Endothelial cell of umbilical vein (primary cell): ENCODE measurements at regions not wholly inside any gene's neighbourhood (a gene's known extent, or its start where the extent isn't known, plus 50 kb on each side); places are given as distances from the start of the nearest gene placed in this dataset.
"Not testable (repeated sequence)": the region's sequence is repeated elsewhere in the genome, so short reads cannot be mapped to it uniquely, and the experiment has no call there.

ENCODE experiments used
- EZH2 ChIP-seq: IDR thresholded peaks from 2 replicates; pipeline ENCODE4 v1.6.1; 2012; ENCODE audit warnings: borderline replicate concordance, low read depth, mild to moderate bottlenecking, moderate library complexity, low read length, inconsistent platforms; ENCODE audit not compliant: severe bottlenecking
- JUN ChIP-seq: IDR thresholded peaks from 2 replicates; pipeline ENCODE4 v1.6.1; 2011; ENCODE audit warnings: borderline replicate concordance, low read depth; ENCODE audit not compliant: insufficient read length, insufficient read depth
- MYC ChIP-seq: IDR thresholded peaks from one replicate; pipeline ENCODE4 v1.6.1; 2011; ENCODE audit warnings: mild to moderate bottlenecking, low read depth, low read length
- POLR2A ChIP-seq: IDR thresholded peaks from 2 replicates; pipeline ENCODE4 v1.6.1; 2012; ENCODE audit warnings: low read depth, mild to moderate bottlenecking, control low read depth, low read length
- POLR2AphosphoS5 ChIP-seq: IDR thresholded peaks from 2 replicates; pipeline ENCODE4 v1.6.1; 2012; ENCODE audit warnings: low read depth, mild to moderate bottlenecking, control low read depth, low read length, moderate library complexity; ENCODE audit not compliant: insufficient read depth
- TF ChIP-seq, protein P1 (sequence below), 2 donors: IDR thresholded peaks; 1 replicate in 1 of 2; 2 replicates in 1 of 2; pipeline ENCODE4 v1.5.1; 2011; ENCODE audit warnings: low read length in 2 of 2, mild to moderate bottlenecking in 2 of 2, moderate library complexity in 2 of 2, control low read depth in 1 of 2, inconsistent platforms in 1 of 2, low read depth in 1 of 2; ENCODE audit not compliant: insufficient read depth in 1 of 2; ENCODE audit errors: extremely low read depth in 1 of 2
- TF ChIP-seq, protein P2 (sequence below): IDR thresholded peaks from 2 replicates; pipeline ENCODE4 v1.6.1; 2011; ENCODE audit not compliant: insufficient read depth, insufficient read length

DNA sequence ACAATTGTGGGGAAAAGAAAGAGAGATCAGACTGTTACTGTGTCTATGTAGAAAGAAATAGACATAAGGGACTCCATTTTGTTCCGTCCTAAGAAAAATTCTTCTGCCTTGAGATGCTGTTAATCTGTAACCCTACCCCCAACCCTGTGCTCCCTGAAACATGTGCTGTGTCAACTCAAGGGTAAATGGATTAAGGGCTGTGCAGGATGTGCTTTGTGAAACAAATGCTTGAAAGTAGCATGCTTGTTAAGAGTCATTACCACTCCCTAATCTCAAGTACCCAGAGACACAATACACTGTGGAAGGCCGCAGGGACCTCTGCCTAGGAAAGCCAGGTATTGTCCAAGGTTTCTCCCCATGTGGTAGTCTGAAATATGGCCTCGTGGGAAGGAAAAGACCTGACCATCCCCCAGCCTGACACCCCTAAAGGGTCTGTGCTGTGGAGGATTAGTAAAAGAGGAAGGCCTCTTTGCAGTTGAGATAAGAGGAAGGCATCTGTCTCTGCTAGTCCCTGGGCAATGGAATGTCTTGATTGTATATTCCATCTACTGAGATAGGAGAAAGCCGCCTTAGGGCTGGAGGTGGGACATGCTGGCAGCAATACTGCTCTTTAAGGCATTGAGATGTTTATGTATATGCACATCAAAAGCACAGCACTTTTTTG lies 695.9 kb upstream of the ADGRL4 start:
- TF ChIP-seq POLR2AphosphoS5, POLR2A, EZH2, JUN, MYC: not testable (repeated sequence)
- TF ChIP-seq, protein P1, sequence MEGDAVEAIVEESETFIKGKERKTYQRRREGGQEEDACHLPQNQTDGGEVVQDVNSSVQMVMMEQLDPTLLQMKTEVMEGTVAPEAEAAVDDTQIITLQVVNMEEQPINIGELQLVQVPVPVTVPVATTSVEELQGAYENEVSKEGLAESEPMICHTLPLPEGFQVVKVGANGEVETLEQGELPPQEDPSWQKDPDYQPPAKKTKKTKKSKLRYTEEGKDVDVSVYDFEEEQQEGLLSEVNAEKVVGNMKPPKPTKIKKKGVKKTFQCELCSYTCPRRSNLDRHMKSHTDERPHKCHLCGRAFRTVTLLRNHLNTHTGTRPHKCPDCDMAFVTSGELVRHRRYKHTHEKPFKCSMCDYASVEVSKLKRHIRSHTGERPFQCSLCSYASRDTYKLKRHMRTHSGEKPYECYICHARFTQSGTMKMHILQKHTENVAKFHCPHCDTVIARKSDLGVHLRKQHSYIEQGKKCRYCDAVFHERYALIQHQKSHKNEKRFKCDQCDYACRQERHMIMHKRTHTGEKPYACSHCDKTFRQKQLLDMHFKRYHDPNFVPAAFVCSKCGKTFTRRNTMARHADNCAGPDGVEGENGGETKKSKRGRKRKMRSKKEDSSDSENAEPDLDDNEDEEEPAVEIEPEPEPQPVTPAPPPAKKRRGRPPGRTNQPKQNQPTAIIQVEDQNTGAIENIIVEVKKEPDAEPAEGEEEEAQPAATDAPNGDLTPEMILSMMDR (IDR thresholded peaks at IDR 0.05; ENCODE audit: extremely low read depth in 1 of 2, insufficient read depth in 1 of 2, low read depth in 1 of 2, low read length in 2 of 2): not testable (repeated sequence)
- TF ChIP-seq, protein P2, sequence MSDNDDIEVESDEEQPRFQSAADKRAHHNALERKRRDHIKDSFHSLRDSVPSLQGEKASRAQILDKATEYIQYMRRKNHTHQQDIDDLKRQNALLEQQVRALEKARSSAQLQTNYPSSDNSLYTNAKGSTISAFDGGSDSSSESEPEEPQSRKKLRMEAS: not testable (repeated sequence)
